ENCODE measurements at regions not wholly inside any gene's neighbourhood (a gene's known extent, or its start where the extent isn't known, plus 50 kb on each side); places are given as distances from the start of the nearest gene placed in this dataset.
"Not testable (repeated sequence)": the region's sequence is repeated elsewhere in the genome, so short reads cannot be mapped to it uniquely, and the experiment has no call there.

GRCh38 chr2:94594019-94594836 is 277.0 kb upstream of the TEKT4 start:
- H3K4me2 ChIP-seq (ENCODE audit: low read depth, low read length); CTCF ChIA-PET; in situ Hi-C loops (cut with MboI; ENCODE audit: low sequenced_read_pairs); intact Hi-C loops (cut with micrococcal nuclease); H4K5ac ChIP-seq (ENCODE audit: low read depth, low read length); H4K91ac ChIP-seq (ENCODE audit: insufficient read depth, low read depth, low read length); H3K9ac ChIP-seq (ENCODE audit: low read depth, low read length); H3K56ac ChIP-seq (ENCODE audit: extremely low read depth, insufficient read depth, low read length); H4K8ac ChIP-seq (ENCODE audit: low read depth in 2 of 2, low read length in 2 of 2); H3K27me3 ChIP-seq (ENCODE audit: control insufficient read depth, insufficient read depth, low read length); H3K4me1 ChIP-seq (ENCODE audit: control insufficient read depth, insufficient read depth, low read length); H3K18ac ChIP-seq (ENCODE audit: low read depth, low read length); H2BK15ac ChIP-seq (ENCODE audit: low read depth, low read length); H3K4ac ChIP-seq (ENCODE audit: low read depth, low read length); H3K14ac ChIP-seq (replicated peaks; ENCODE audit: low read depth, low read length); dilution Hi-C loops (cut with HindIII; ENCODE audit: low sequenced_read_pairs, unreplicated experiment); H2AK5ac ChIP-seq (ENCODE audit: low read depth, low read length); H3K9me3 ChIP-seq (ENCODE audit: control insufficient read depth, insufficient read depth, low read length); H3K9me1 ChIP-seq (ENCODE audit: insufficient read depth, low read length); H2BK5ac ChIP-seq (ENCODE audit: low read depth, low read length, poor library complexity, severe bottlenecking); H3K4me3 ChIP-seq (ENCODE audit: insufficient read depth, low read depth, low read length); BruUV-seq (replicated peaks); H2BK120ac ChIP-seq (ENCODE audit: low read depth, low read length); H3K23ac ChIP-seq (ENCODE audit: low read depth, low read length); H2AK9ac ChIP-seq (replicated peaks; ENCODE audit: low read depth, low read length, poor library complexity); H2BK20ac ChIP-seq (ENCODE audit: low read depth, low read length); H3K36me3 ChIP-seq (ENCODE audit: control insufficient read depth, insufficient read depth, low read length); POLR2A ChIA-PET (ENCODE audit: unreplicated experiment); H2AFZ ChIP-seq (replicated peaks; ENCODE audit: low read length, poor library complexity); H3K79me1 ChIP-seq (ENCODE audit: low read depth in 1 of 2, low read length in 2 of 2); ATAC-seq (ENCODE audit: low read depth); DNase-seq; H3K27ac ChIP-seq (ENCODE audit: insufficient read depth, low read length); H4K20me1 ChIP-seq (ENCODE audit: insufficient read depth, low read length): not testable (repeated sequence)
- 62% methylated on average over 2 of the region's 12 CpGs; no CpG with 5 or more reads in 1 of the 2 experiments for WGBS, 2 experiments (ENCODE audit: extremely low coverage in 2 of 2, insufficient read length in 1 of 2)

- H4K91ac ChIP-seq (ENCODE audit: insufficient read depth, low read depth, low read length); H4K8ac ChIP-seq (ENCODE audit: low read depth in 2 of 2, low read length in 2 of 2); POLR2A ChIA-PET (ENCODE audit: unreplicated experiment); H3K4me1 ChIP-seq (ENCODE audit: control insufficient read depth, insufficient read depth, low read length); H3K4ac ChIP-seq (ENCODE audit: low read depth, low read length); H3K4me3 ChIP-seq (ENCODE audit: insufficient read depth, low read depth, low read length); H3K27ac ChIP-seq (ENCODE audit: insufficient read depth, low read length); H3K14ac ChIP-seq (replicated peaks; ENCODE audit: low read depth, low read length); in situ Hi-C loops (cut with MboI; ENCODE audit: low sequenced_read_pairs); H2BK120ac ChIP-seq (ENCODE audit: low read depth, low read length); H3K56ac ChIP-seq (ENCODE audit: extremely low read depth, insufficient read depth, low read length); H3K27me3 ChIP-seq (ENCODE audit: control insufficient read depth, insufficient read depth, low read length); intact Hi-C loops (cut with micrococcal nuclease); H3K9ac ChIP-seq (ENCODE audit: low read depth, low read length); H4K20me1 ChIP-seq (ENCODE audit: insufficient read depth, low read length); H2AK9ac ChIP-seq (replicated peaks; ENCODE audit: low read depth, low read length, poor library complexity); H2BK20ac ChIP-seq (ENCODE audit: low read depth, low read length); H3K23ac ChIP-seq (ENCODE audit: low read depth, low read length); H2AFZ ChIP-seq (replicated peaks; ENCODE audit: low read length, poor library complexity); dilution Hi-C loops (cut with HindIII; ENCODE audit: low sequenced_read_pairs, unreplicated experiment); H3K4me2 ChIP-seq (ENCODE audit: low read depth, low read length); CTCF ChIA-PET; H3K18ac ChIP-seq (ENCODE audit: low read depth, low read length); H3K9me1 ChIP-seq (ENCODE audit: insufficient read depth, low read length); DNase-seq; H2BK15ac ChIP-seq (ENCODE audit: low read depth, low read length); H2AK5ac ChIP-seq (ENCODE audit: low read depth, low read length); BruUV-seq (replicated peaks); H4K5ac ChIP-seq (ENCODE audit: low read depth, low read length); H3K9me3 ChIP-seq (ENCODE audit: control insufficient read depth, insufficient read depth, low read length); H3K79me1 ChIP-seq (ENCODE audit: low read depth in 1 of 2, low read length in 2 of 2); H2BK5ac ChIP-seq (ENCODE audit: low read depth, low read length, poor library complexity, severe bottlenecking); ATAC-seq (ENCODE audit: low read depth); H3K36me3 ChIP-seq (ENCODE audit: control insufficient read depth, insufficient read depth, low read length): not testable (repeated sequence)
- WGBS, 2 experiments (ENCODE audit: extremely low coverage in 2 of 2, insufficient read length in 1 of 2) = 0% methylated on average over 1 of the region's 6 CpGs; no CpG with 5 or more reads in 1 of the 2 experiments
These were observed 275.3 kb upstream of the TEKT4 start for GRCh38 chr2:94595956-94596355.
